GM12878 (cell line): ENCODE measurements at regions not wholly inside any gene's neighbourhood (a gene's known extent, or its start where the extent isn't known, plus 50 kb on each side); places are given as distances from the start of the nearest gene placed in this dataset.
A peak's percentile ranks its signal among the peaks of the same experiment; 100 is the strongest.

Experiments
- BHLHE40 ChIP-seq, 2 experiments: fragments of 450-650 bp in 1 of 2; IDR thresholded peaks; 2 replicates each; pipeline ENCODE4 v1.6.1; 2011 to 2017; ENCODE audit warnings: low read depth in 2 of 2, borderline replicate concordance in 1 of 2, improper control_type of control experiment in 1 of 2, low read length in 1 of 2, mild to moderate bottlenecking in 1 of 2
- CBFB ChIP-seq: IDR thresholded peaks from 2 replicates; pipeline ENCODE4 v1.6.1; 2016; ENCODE audit warnings: antibody characterized with exemption, low read depth
- CREM ChIP-seq: IDR thresholded peaks from 2 replicates; pipeline ENCODE4 v1.6.1; 2014; ENCODE audit warnings: antibody characterized with exemption, low read depth
- E2F8 ChIP-seq: fragments of 450-650 bp; IDR thresholded peaks from 2 replicates; pipeline ENCODE4 v1.6.1; 2018; ENCODE audit warnings: mild to moderate bottlenecking, low read depth, moderate library complexity; ENCODE audit not compliant: partially characterized antibody
- EZH2 ChIP-seq: IDR thresholded peaks from 2 replicates; pipeline ENCODE4 v1.6.1; 2012; ENCODE audit warnings: low read depth, mild to moderate bottlenecking, control low read depth, inconsistent platforms, low read length, borderline replicate concordance; ENCODE audit not compliant: control insufficient read depth
- FOXM1 ChIP-seq: IDR thresholded peaks from 2 replicates; pipeline ENCODE4 v1.6.1; 2012; ENCODE audit warnings: low read depth, mild to moderate bottlenecking, inconsistent platforms, low read length, moderate library complexity
- LARP7 ChIP-seq: fragments of 450-650 bp; IDR thresholded peaks from 2 replicates; pipeline ENCODE4 v1.6.1; 2017; ENCODE audit warnings: mild to moderate bottlenecking
- MEF2A ChIP-seq: IDR thresholded peaks from 2 replicates; pipeline ENCODE4 v1.6.1; 2011; ENCODE audit warnings: low read depth, mild to moderate bottlenecking, low read length, moderate library complexity; ENCODE audit not compliant: insufficient read depth
- MTA3 ChIP-seq: IDR thresholded peaks from 2 replicates; pipeline ENCODE4 v1.6.1; 2012; ENCODE audit warnings: low read length, inconsistent platforms, borderline replicate concordance
- PKNOX1 ChIP-seq: fragments of 450-650 bp; IDR thresholded peaks from 2 replicates; pipeline ENCODE4 v1.6.1; 2016; ENCODE audit warnings: mild to moderate bottlenecking
- PML ChIP-seq: IDR thresholded peaks from 2 replicates; pipeline ENCODE4 v1.6.1; 2012; ENCODE audit warnings: low read length, inconsistent platforms
- RAD51 ChIP-seq: fragments of 450-650 bp; IDR thresholded peaks from 2 replicates; pipeline ENCODE4 v1.6.1; 2016; ENCODE audit warnings: moderate library complexity, mild to moderate bottlenecking, inconsistent platforms
- RUNX3 ChIP-seq: IDR thresholded peaks from 2 replicates; pipeline ENCODE4 v1.6.1; 2012; ENCODE audit warnings: low read length, inconsistent platforms
- SMAD5 ChIP-seq: IDR thresholded peaks from 2 replicates; pipeline ENCODE4 v1.6.1; 2016; ENCODE audit warnings: antibody characterized with exemption, low read depth
- SRF ChIP-seq, 2 experiments: IDR thresholded peaks; 2 replicates each; pipeline ENCODE4 v1.6.1; 2011; ENCODE audit warnings: low read depth in 2 of 2, low read length in 2 of 2, mild to moderate bottlenecking in 1 of 2, moderate library complexity in 1 of 2
- ZBED1 ChIP-seq: IDR thresholded peaks from 2 replicates; pipeline ENCODE4 v1.6.1; 2016; ENCODE audit warnings: borderline replicate concordance
- ZNF687 ChIP-seq: fragments of 450-650 bp; IDR thresholded peaks from 2 replicates; pipeline ENCODE4 v1.6.1; 2017; ENCODE audit warnings: mild to moderate bottlenecking, moderate library complexity
- TF ChIP-seq, protein P1 (sequence below): IDR thresholded peaks from 2 replicates; pipeline ENCODE4 v1.6.1; 2012; ENCODE audit warnings: low read length, inconsistent platforms
- TF ChIP-seq, protein P2 (sequence below): fragments of 450-650 bp; IDR thresholded peaks from 2 replicates; pipeline ENCODE4 v1.6.1; 2016; ENCODE audit warnings: mild to moderate bottlenecking

DNA sequence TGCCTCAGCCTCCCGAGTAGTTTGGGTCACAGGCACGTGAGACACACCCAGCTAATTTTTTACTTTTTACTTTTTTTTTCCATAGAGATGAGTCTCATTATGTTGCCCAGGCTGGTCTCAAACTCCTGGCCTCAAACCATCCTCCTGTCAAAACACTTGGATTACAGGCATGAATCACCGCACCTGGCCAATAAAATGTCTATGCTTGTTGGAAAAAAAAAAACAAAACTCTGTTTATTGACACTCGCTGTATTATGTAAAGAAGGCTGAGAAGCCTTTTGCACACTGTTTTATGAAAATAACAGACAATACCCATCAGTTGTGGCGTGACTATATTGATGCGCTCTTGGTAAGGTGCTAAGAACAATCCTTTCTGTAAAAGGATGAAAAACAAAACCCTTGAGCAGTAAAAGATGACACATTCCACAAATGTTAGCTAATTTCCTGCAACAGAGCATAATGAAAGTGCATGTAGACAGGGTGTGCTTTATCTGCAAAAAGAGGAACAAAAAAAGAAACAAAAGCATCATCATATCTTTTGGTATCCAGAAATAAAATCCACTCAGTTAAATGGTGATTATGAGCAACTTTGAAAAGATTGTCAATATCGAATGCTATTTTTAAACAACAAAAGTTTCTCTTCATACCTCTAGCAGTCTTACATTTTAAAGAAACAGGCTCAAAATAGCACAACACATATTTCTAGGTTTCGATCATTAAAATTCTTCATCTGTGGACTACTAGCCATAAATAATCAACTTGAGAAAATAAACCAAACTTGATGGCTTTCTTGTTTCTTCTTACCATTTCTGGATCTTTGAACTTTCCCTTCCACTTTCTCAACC lies 108.3 kb upstream of the PHACTR1 start (continued):
- TF ChIP-seq SMAD5: no peak
- TF ChIP-seq RAD51: no peak; the same call in 1 of the 2 replicates
- TF ChIP-seq BHLHE40 (IDR thresholded peaks at IDR 0.05; ENCODE audit: borderline replicate concordance in 1 of 2, low read depth in 2 of 2, low read length in 1 of 2): peak; percentile 70 to 71
- TF ChIP-seq PKNOX1: peak; percentile 38; the same call in 1 of the 2 replicates
- no peak for TF ChIP-seq E2F8
- peak; percentile 79 for TF ChIP-seq MTA3
- peak; percentile 79 for TF ChIP-seq ZNF687
- peak; percentile 72; the same call in 1 of the 2 replicates for TF ChIP-seq PML
- TF ChIP-seq ZBED1: peak; percentile 99
- 0 out of 2 replicates have a peak, but pooled peaks have one; percentile 10 for TF ChIP-seq CBFB
- TF ChIP-seq RUNX3: peak; percentile 71
- TF ChIP-seq MEF2A: peak; percentile 96
- TF ChIP-seq SRF (IDR thresholded peaks at IDR 0.05; ENCODE audit: low read depth in 2 of 2, low read length in 2 of 2): 0 out of 4 replicates have a peak, but pooled peaks of 1 of the 2 experiments have one; percentile 36
- peak; percentile 90 for TF ChIP-seq CREM
- TF ChIP-seq FOXM1: peak; percentile 94; the same call in 1 of the 2 replicates
- TF ChIP-seq, protein P1, sequence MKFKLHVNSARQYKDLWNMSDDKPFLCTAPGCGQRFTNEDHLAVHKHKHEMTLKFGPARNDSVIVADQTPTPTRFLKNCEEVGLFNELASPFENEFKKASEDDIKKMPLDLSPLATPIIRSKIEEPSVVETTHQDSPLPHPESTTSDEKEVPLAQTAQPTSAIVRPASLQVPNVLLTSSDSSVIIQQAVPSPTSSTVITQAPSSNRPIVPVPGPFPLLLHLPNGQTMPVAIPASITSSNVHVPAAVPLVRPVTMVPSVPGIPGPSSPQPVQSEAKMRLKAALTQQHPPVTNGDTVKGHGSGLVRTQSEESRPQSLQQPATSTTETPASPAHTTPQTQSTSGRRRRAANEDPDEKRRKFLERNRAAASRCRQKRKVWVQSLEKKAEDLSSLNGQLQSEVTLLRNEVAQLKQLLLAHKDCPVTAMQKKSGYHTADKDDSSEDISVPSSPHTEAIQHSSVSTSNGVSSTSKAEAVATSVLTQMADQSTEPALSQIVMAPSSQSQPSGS: peak; percentile 98
- TF ChIP-seq EZH2: no peak
- TF ChIP-seq, protein P2, sequence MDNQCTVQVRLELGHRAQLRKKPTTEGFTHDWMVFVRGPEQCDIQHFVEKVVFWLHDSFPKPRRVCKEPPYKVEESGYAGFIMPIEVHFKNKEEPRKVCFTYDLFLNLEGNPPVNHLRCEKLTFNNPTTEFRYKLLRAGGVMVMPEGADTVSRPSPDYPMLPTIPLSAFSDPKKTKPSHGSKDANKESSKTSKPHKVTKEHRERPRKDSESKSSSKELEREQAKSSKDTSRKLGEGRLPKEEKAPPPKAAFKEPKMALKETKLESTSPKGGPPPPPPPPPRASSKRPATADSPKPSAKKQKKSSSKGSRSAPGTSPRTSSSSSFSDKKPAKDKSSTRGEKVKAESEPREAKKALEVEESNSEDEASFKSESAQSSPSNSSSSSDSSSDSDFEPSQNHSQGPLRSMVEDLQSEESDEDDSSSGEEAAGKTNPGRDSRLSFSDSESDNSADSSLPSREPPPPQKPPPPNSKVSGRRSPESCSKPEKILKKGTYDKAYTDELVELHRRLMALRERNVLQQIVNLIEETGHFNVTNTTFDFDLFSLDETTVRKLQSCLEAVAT: peak; percentile 87
- no peak for TF ChIP-seq LARP7
